ENCODE measurements at regions not wholly inside any gene's neighbourhood (a gene's known extent, or its start where the extent isn't known, plus 50 kb on each side); places are given as distances from the start of the nearest gene placed in this dataset.

DNA sequence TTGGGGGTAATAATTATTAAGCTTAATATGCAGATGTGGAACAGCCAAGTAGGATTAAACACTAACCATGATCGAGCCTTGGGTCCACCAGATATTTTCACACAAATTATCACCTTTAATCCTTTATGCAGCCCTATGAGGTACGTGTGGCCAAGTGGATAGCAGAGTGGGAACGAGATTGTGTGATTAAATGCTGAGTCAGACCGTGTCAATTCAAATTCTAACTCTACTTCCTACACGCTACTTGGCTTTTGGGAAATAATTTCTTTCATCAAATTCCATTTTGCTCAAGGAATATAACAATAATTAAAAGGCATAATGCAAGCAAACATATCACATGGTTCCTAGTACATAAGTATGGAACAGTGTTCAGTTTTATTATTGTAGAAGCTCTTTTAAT, 329.2 kb downstream of the CBLN4 start:
- no peak for TF ChIP-seq CTCF (conservative IDR thresholded peaks at IDR 0.05)
- peak overlapping the region; percentile 68; the same call in 1 of the 2 replicates for H3K27ac ChIP-seq

GRCh38 chr20:55668631-55669030, 336.7 kb downstream of the CBLN4 start:
- TF ChIP-seq CTCF (conservative IDR thresholded peaks at IDR 0.05), result no peak
- H3K27ac ChIP-seq, result peak overlapping the region; percentile 88

DNA sequence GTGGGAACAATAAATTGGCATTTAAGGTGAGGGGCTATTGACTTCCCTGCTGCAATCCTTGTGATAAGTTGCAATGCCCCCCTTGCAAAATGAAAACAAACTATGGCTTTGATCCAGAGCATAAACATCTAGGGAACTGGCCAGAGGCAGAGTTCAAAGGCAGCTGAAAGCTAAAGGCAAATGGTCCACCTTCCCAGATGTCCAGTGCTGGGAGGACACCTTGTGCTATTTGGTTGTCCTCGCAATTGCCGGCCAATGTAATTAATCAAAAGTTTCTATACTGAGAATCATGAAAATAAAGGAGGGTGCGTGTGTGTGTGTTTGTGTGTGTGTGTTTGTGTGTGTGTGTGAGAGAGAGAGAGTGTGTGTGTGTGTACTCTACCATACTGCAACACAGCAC, 337.4 kb downstream of the CBLN4 start:
- TF ChIP-seq CTCF (conservative IDR thresholded peaks at IDR 0.05), result peak; percentile 70
- peak overlapping the region; percentile 88 for H3K27ac ChIP-seq

- no peak for TF ChIP-seq CTCF (conservative IDR thresholded peaks at IDR 0.05)
- peak overlapping the region; percentile 88 for H3K27ac ChIP-seq
Observed at GRCh38 chr20:55667024-55667423, 338.3 kb downstream of the CBLN4 start.

DNA sequence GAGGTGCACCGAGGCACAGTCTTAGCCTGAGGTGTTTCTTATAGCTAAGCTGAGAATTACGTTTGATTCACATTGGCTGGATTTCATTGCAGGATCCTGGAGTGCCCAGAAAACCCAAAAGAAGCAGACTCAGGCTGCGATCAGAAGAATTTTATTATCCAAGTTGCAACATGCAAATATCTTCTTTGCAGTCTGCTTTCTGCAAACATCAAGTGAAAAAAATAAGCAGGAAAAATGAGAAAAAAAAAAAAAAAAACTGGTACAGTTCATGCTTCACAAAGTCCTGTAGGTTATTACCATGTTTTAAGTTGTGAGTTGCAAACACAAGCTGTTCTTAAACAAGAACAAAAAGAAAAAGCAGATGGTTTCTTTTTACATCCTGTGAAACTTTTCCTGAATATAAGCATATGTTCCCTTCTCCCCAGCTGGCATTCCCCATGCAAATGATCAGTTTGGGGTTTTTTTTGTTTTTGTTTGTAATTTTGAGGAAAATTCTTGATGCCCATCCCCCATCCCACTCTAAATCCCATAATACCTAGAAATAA, 349.0 kb downstream of the CBLN4 start:
- no peak for TF ChIP-seq CTCF (conservative IDR thresholded peaks at IDR 0.05)
- no peak overlapping the region for H3K27ac ChIP-seq

DNA sequence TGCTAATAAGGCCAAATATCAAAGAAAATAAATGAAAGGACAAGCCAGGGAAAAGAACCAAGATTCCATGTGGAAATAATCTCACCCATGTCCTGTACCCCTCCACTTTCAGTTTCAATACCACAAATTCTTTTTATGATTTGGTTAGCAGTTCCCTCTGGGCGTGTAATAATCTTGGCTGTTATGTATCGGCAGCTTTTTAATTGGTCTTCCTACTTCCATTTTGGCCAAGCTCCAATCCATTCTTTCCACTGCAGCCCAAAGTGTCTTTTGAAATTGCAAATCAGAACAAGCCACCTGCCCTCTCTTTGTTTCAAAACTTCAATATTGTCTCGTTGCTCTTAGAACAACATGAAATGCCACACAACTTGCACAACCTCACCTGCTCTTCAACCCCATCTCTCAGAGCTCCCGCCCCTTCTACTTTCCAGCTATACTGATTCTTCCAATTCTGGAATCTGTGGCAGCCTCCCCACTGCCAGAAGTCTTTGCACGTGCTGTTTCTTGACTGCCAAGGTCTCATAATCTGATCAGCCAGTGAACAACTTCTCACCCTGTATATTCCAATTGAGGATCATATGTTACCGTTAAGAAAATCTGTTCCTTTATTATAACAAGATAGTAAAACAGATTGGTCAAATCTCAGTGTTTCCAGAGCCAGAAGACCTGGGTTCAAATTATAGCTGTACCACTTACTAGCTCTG, 354.5 kb downstream of the CBLN4 start:
- H3K27ac ChIP-seq, result no peak overlapping the region
- no peak for TF ChIP-seq CTCF (conservative IDR thresholded peaks at IDR 0.05)

GRCh38 chr20:55649254-55649653, 356.1 kb downstream of the CBLN4 start:
- H3K27ac ChIP-seq, result no peak overlapping the region
- TF ChIP-seq CTCF (conservative IDR thresholded peaks at IDR 0.05), result no peak
